Fibroblast of peridontal ligament (primary cell): ENCODE measurements at regions not wholly inside any gene's neighbourhood (a gene's known extent, or its start where the extent isn't known, plus 50 kb on each side); places are given as distances from the start of the nearest gene placed in this dataset.
A peak's percentile ranks its signal among the peaks of the same experiment; 100 is the strongest.
"Not testable (repeated sequence)": the region's sequence is repeated elsewhere in the genome, so short reads cannot be mapped to it uniquely, and the experiment has no call there.

Experiments
- DNase-seq: peaks from one replicate; pipeline ENCODE4 v3.0.0-alpha.2; 2010; ENCODE audit errors: extremely low read depth

- DNase-seq: no peak
Measured at GRCh38 chr10:117492504-117492903, 50.0 kb upstream of the EMX2 start.

GRCh38 chr10:117488004-117488403 is 54.5 kb upstream of the EMX2 start:
- DNase-seq: no peak

- no peak for DNase-seq
Measured at GRCh38 chr10:117486606-117487005, 55.9 kb upstream of the EMX2 start.

- DNase-seq: no peak
Measured at GRCh38 chr10:117483056-117483590, 59.4 kb upstream of the EMX2 start.

- DNase-seq: not testable (repeated sequence)
Measured at GRCh38 chr10:117481011-117481410, 61.5 kb upstream of the EMX2 start.

- no peak for DNase-seq
Measured at GRCh38 chr10:117480097-117480496, 62.4 kb upstream of the EMX2 start.

- peak; percentile 2 for DNase-seq
Measured at GRCh38 chr10:117477961-117478670, 64.4 kb upstream of the EMX2 start.

- DNase-seq: no peak
Measured at GRCh38 chr10:117477211-117477947, 65.2 kb upstream of the EMX2 start.

GRCh38 chr10:117476716-117477115 is 65.8 kb upstream of the EMX2 start:
- no peak for DNase-seq

GRCh38 chr10:117476281-117476680 is 66.3 kb upstream of the EMX2 start:
- no peak for DNase-seq

GRCh38 chr10:117472872-117473271 is 69.7 kb upstream of the EMX2 start:
- no peak for DNase-seq

GRCh38 chr10:117471344-117471874 is 71.1 kb upstream of the EMX2 start:
- DNase-seq: no peak

- no peak for DNase-seq
Measured at GRCh38 chr10:117470733-117471132, 71.8 kb upstream of the EMX2 start.

GRCh38 chr10:117468665-117469064 is 73.9 kb upstream of the EMX2 start:
- DNase-seq: no peak

- no peak for DNase-seq
Measured at GRCh38 chr10:117464176-117464575, 78.4 kb upstream of the EMX2 start.

- no peak for DNase-seq
Measured at GRCh38 chr10:117463545-117463920, 79.0 kb upstream of the EMX2 start.

- DNase-seq: no peak
Measured at GRCh38 chr10:117462816-117463544, 79.6 kb upstream of the EMX2 start.

GRCh38 chr10:117462424-117462792 is 80.1 kb upstream of the EMX2 start:
- no peak for DNase-seq

- DNase-seq: no peak
Measured at GRCh38 chr10:117461766-117462423, 80.7 kb upstream of the EMX2 start.

- DNase-seq: no peak
Measured at GRCh38 chr10:117460846-117461765, 81.4 kb upstream of the EMX2 start.

- DNase-seq: no peak
Measured at GRCh38 chr10:117458571-117458970, 83.3 kb upstream of the PDZD8 start.
